ENCODE measurements at regions not wholly inside any gene's neighbourhood (a gene's known extent, or its start where the extent isn't known, plus 50 kb on each side); places are given as distances from the start of the nearest gene placed in this dataset.
"Not testable (repeated sequence)": the region's sequence is repeated elsewhere in the genome, so short reads cannot be mapped to it uniquely, and the experiment has no call there.

DNA sequence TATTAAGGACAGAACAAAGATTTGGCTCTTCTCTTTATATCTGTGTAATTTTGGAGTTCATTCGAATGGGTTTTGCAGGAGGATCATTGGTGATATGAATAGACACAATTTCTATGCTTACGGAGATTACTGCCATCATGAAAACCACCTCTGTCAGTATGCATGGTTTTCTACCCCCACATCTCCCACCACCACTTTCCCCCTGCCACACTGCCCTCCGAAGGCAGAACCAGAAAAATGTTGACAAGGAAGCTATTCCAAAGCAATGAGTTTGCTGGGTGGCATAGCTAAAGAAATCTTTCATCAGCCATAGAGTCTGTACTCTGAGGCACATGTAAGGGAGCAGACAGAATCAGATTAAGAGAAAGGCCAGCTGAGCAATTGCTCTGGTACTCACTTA, 567.3 kb upstream of the ACTRT1 start:
- no peak for DNase-seq (ENCODE audit: low spot score)
- H3K9me3 Mint-ChIP-seq = no peaks in the 10 kb centered on the region
- no peaks in the 10 kb centered on the region for H3K27me3 ChIP-seq
- H3K27ac Mint-ChIP-seq = no peak overlapping the region
- no peaks in the 10 kb centered on the region for H3K79me2 ChIP-seq (ENCODE audit: low read depth)
- H3K27ac ChIP-seq = no peak overlapping the region
- no peak overlapping the region for H3K4me2 ChIP-seq
- H4K20me1 ChIP-seq (ENCODE audit: low read depth) = no peaks in the 10 kb centered on the region
- peaks cover 2% of the 10 kb centered on the region for H3K27me3 Mint-ChIP-seq (ENCODE audit: insufficient read depth, low read depth)
- no peak overlapping the region for H3K9ac ChIP-seq
- no peaks in the 10 kb centered on the region for H3K4me1 ChIP-seq
- H3K4me1 Mint-ChIP-seq = no peaks in the 10 kb centered on the region
- H3K36me3 ChIP-seq = no peaks in the 10 kb centered on the region
- no peak overlapping the region for H2AFZ ChIP-seq (replicated peaks)
- TF ChIP-seq EZH2phosphoT487 (IDR thresholded peaks at IDR 0.05) (no peak), EZH2 (IDR thresholded peaks at IDR 0.05) (no peak)
- TF ChIP-seq, protein P1, sequence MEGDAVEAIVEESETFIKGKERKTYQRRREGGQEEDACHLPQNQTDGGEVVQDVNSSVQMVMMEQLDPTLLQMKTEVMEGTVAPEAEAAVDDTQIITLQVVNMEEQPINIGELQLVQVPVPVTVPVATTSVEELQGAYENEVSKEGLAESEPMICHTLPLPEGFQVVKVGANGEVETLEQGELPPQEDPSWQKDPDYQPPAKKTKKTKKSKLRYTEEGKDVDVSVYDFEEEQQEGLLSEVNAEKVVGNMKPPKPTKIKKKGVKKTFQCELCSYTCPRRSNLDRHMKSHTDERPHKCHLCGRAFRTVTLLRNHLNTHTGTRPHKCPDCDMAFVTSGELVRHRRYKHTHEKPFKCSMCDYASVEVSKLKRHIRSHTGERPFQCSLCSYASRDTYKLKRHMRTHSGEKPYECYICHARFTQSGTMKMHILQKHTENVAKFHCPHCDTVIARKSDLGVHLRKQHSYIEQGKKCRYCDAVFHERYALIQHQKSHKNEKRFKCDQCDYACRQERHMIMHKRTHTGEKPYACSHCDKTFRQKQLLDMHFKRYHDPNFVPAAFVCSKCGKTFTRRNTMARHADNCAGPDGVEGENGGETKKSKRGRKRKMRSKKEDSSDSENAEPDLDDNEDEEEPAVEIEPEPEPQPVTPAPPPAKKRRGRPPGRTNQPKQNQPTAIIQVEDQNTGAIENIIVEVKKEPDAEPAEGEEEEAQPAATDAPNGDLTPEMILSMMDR (IDR thresholded peaks at IDR 0.05) = peak; percentile 18
- no peaks in the 10 kb centered on the region for H3K9me3 ChIP-seq (ENCODE audit: low read depth)
- no peaks in the 10 kb centered on the region for H3K36me3 Mint-ChIP-seq
- H3K4me3 ChIP-seq = no peak overlapping the region
- H3F3A ChIP-seq (ENCODE audit: low read depth) = no peaks in the 10 kb centered on the region
- no peak overlapping the region for H3K4me3 Mint-ChIP-seq

DNA sequence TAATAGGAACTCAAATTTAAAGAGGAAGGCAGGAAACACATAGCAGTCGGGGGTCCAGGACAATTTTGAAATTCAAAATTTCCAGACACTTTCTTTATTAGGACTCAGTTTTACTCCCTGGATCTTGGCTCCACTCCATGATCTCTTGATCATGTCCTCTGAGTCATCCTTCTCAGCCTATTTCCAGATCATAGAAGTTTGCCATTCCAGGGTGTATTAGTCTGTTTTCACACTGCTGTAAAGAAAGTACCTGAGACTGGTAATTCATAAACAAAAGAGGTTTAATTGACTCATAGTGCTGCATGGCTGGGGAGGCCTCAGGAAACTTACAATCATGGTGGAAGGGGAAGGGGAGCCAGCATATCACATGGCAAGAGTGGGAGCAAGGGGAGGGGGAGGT, 564.7 kb upstream of the ACTRT1 start:
- DNase-seq (ENCODE audit: low spot score) = no peak
- H3K9ac ChIP-seq = no peak overlapping the region
- no peaks in the 10 kb centered on the region for H3K4me1 ChIP-seq
- no peaks in the 10 kb centered on the region for H4K20me1 ChIP-seq (ENCODE audit: low read depth)
- H3K4me3 ChIP-seq = no peak overlapping the region
- no peaks in the 10 kb centered on the region for H3F3A ChIP-seq (ENCODE audit: low read depth)
- no peaks in the 10 kb centered on the region for H3K27me3 Mint-ChIP-seq (ENCODE audit: insufficient read depth, low read depth)
- no peak overlapping the region for H3K27ac ChIP-seq
- H3K36me3 ChIP-seq = no peaks in the 10 kb centered on the region
- H3K4me1 Mint-ChIP-seq = no peaks in the 10 kb centered on the region
- no peak overlapping the region for H3K27ac Mint-ChIP-seq
- no peak overlapping the region for H3K4me3 Mint-ChIP-seq
- no peaks in the 10 kb centered on the region for H3K79me2 ChIP-seq (ENCODE audit: low read depth)
- no peak overlapping the region for H2AFZ ChIP-seq (replicated peaks)
- TF ChIP-seq EZH2phosphoT487 (IDR thresholded peaks at IDR 0.05) (no peak), EZH2 (IDR thresholded peaks at IDR 0.05) (no peak)
- TF ChIP-seq, protein P1 (IDR thresholded peaks at IDR 0.05) = no peak
- no peak overlapping the region for H3K4me2 ChIP-seq
- no peaks in the 10 kb centered on the region for H3K9me3 Mint-ChIP-seq
- no peaks in the 10 kb centered on the region for H3K27me3 ChIP-seq
- no peaks in the 10 kb centered on the region for H3K36me3 Mint-ChIP-seq
- no peaks in the 10 kb centered on the region for H3K9me3 ChIP-seq (ENCODE audit: low read depth)

DNA sequence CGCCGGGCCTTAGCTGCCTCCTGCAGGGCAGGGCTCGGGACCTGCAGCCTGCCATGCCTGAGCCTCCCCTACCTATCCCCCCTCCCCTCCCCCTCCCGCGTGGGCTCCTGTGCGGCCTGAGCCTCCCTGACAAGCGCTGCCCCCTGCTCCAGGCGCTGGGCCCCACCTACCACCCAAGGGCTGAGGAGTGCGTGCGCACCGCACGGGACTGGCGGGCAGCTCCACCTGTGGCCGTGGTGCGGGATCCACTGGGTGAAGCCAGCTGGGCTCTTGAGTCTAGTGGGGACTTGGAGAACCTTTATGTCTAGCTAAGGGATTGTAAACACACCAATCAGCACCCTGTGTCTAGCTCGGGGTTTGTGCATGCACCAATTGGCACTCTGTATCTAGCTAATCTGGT, 554.6 kb upstream of the ACTRT1 start:
- H3K4me1 Mint-ChIP-seq; H3K9me3 ChIP-seq (ENCODE audit: low read depth); H3K4me3 Mint-ChIP-seq; H3K4me3 ChIP-seq; H2AFZ ChIP-seq (replicated peaks); H3K9me3 Mint-ChIP-seq; DNase-seq (ENCODE audit: low spot score); H3K4me2 ChIP-seq; H4K20me1 ChIP-seq (ENCODE audit: low read depth); H3K27ac ChIP-seq; H3K36me3 Mint-ChIP-seq; H3K36me3 ChIP-seq; H3K4me1 ChIP-seq; H3K27ac Mint-ChIP-seq; H3K9ac ChIP-seq; H3F3A ChIP-seq (ENCODE audit: low read depth); H3K27me3 Mint-ChIP-seq (ENCODE audit: insufficient read depth, low read depth); H3K79me2 ChIP-seq (ENCODE audit: low read depth); H3K27me3 ChIP-seq: not testable (repeated sequence)

DNA sequence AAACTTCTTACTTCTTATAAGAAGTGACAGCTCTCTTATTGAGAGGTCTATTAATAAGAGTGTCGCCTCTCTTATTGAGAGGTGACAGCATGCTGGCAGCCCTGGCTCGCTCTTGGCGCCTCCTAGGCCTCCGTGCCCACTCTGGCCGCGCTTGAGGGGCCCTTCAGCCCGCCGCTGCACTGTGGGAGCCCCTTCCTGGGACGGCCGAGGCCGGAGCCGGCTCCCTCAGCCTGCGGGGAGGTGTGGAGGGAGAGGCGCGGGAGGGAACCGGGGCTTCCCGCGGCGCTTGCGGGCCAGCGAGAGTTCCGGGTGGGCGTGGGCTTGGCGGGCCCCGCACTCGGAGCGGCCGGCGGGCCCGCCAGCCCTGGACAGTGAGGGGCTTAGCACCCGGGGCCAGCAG, 554.2 kb upstream of the ACTRT1 start:
- not testable (repeated sequence) for H3K27ac ChIP-seq, H3K36me3 Mint-ChIP-seq

More for the DNA sequence above, 554.2 kb upstream of the ACTRT1 start:
- H3K36me3 ChIP-seq; H3K9me3 ChIP-seq (ENCODE audit: low read depth); DNase-seq (ENCODE audit: low spot score); H2AFZ ChIP-seq (replicated peaks); H3K9ac ChIP-seq; H3K79me2 ChIP-seq (ENCODE audit: low read depth); H3K4me2 ChIP-seq; H3K27ac Mint-ChIP-seq; H4K20me1 ChIP-seq (ENCODE audit: low read depth); H3K4me1 Mint-ChIP-seq; H3K9me3 Mint-ChIP-seq; H3K4me3 ChIP-seq; H3K4me1 ChIP-seq; H3K4me3 Mint-ChIP-seq; H3F3A ChIP-seq (ENCODE audit: low read depth); H3K27me3 ChIP-seq; H3K27me3 Mint-ChIP-seq (ENCODE audit: insufficient read depth, low read depth): not testable (repeated sequence)
